HL-60 (cell line): ENCODE measurements at regions not wholly inside any gene's neighbourhood (a gene's known extent, or its start where the extent isn't known, plus 50 kb on each side); places are given as distances from the start of the nearest gene placed in this dataset.
"Not testable (repeated sequence)": the region's sequence is repeated elsewhere in the genome, so short reads cannot be mapped to it uniquely, and the experiment has no call there.

ENCODE experiments used
- DNase-seq, 2 experiments: peaks; one replicate each; pipeline ENCODE4 v3.0.0-alpha.2; 2010 to 2020; ENCODE audit warnings: low read depth in 1 of 2, low spot score in 1 of 2
- H3K27ac ChIP-seq: fragments of 250-450 bp; sonication (Bioruptor Pico); replicated peaks from 2 replicates; pipeline ENCODE4 v1.5.1; 2020; ENCODE audit warnings: mild to moderate bottlenecking, moderate library complexity
- H3K27me3 ChIP-seq: fragments of 250-450 bp; sonication (Bioruptor Pico); 2 replicates; pipeline ENCODE4 v1.5.1; 2021; ENCODE audit warnings: mild to moderate bottlenecking, moderate library complexity; ENCODE audit not compliant: insufficient read depth, poor library complexity, severe bottlenecking
- H3K4me3 ChIP-seq: replicated peaks from 2 replicates; pipeline ENCODE4 v1.5.1; 2011; ENCODE audit warnings: mild to moderate bottlenecking, control low read depth, low read length; ENCODE audit not compliant: insufficient read depth
- CTCF ChIP-seq: IDR thresholded peaks from one replicate; pipeline ENCODE4 v1.5.1; 2011; ENCODE audit warnings: low read length, control low read depth, inconsistent platforms; ENCODE audit not compliant: insufficient read depth
- GABPA ChIP-seq: IDR thresholded peaks from 2 replicates; pipeline ENCODE4 v1.6.1; 2012; ENCODE audit warnings: low read depth
- POLR2AphosphoS5 ChIP-seq: IDR thresholded peaks from 2 replicates; pipeline ENCODE4 v1.6.1; 2012; ENCODE audit warnings: low read depth
- REST ChIP-seq: IDR thresholded peaks from 2 replicates; pipeline ENCODE4 v1.6.1; 2012; ENCODE audit warnings: low read depth; ENCODE audit not compliant: insufficient replicate concordance
- SPI1 ChIP-seq: IDR thresholded peaks from 2 replicates; pipeline ENCODE4 v1.6.1; 2012; ENCODE audit warnings: low read depth, mild to moderate bottlenecking, borderline replicate concordance

- Histone ChIP-seq H3K27ac (no peak overlapping the region), H3K27me3 (no peaks in the 10 kb centered on the region), H3K4me3 (no peak overlapping the region)
- TF ChIP-seq SPI1 (no peak), POLR2AphosphoS5 (no peak)
- no peak for DNase-seq
These were observed 794.4 kb upstream of the ACO1 start for GRCh38 chr9:31590091-31590490.

- not testable (repeated sequence) for H3K4me3 ChIP-seq, DNase-seq, H3K27me3 ChIP-seq, H3K27ac ChIP-seq
These were observed 787.4 kb upstream of the ACO1 start for GRCh38 chr9:31597086-31597485.

- no peak for TF ChIP-seq POLR2AphosphoS5
- TF ChIP-seq GABPA: no peak
- Histone ChIP-seq H3K27ac (no peak overlapping the region), H3K4me3 (no peak overlapping the region), H3K27me3 (no peaks in the 10 kb centered on the region)
- DNase-seq: no peak
These were observed 786.5 kb upstream of the ACO1 start for GRCh38 chr9:31597977-31598376.

- no peak overlapping the region for H3K27ac ChIP-seq
- TF ChIP-seq CTCF: no peak
- no peak for TF ChIP-seq REST
- TF ChIP-seq SPI1: no peak
- no peak for TF ChIP-seq GABPA
- TF ChIP-seq POLR2AphosphoS5: no peak
- no peaks in the 10 kb centered on the region for H3K27me3 ChIP-seq
- no peak for DNase-seq
- no peak overlapping the region for H3K4me3 ChIP-seq
These were observed 782.8 kb upstream of the ACO1 start for GRCh38 chr9:31601666-31602065.

GRCh38 chr9:31604531-31604930 is 779.9 kb upstream of the ACO1 start:
- DNase-seq: no peak
- no peaks in the 10 kb centered on the region for H3K27me3 ChIP-seq
- TF ChIP-seq REST: no peak
- TF ChIP-seq SPI1: no peak
- TF ChIP-seq POLR2AphosphoS5: no peak
- TF ChIP-seq CTCF: no peak
- TF ChIP-seq GABPA: no peak
- no peak overlapping the region for H3K27ac ChIP-seq
- H3K4me3 ChIP-seq: no peak overlapping the region
